HuH-7.5 (cell line): ENCODE measurements at regions not wholly inside any gene's neighbourhood (a gene's known extent, or its start where the extent isn't known, plus 50 kb on each side); places are given as distances from the start of the nearest gene placed in this dataset.

Source experiments
- DNase-seq: peaks from one replicate; pipeline ENCODE4 v3.0.0; 2011; ENCODE audit warnings: low spot score

DNA sequence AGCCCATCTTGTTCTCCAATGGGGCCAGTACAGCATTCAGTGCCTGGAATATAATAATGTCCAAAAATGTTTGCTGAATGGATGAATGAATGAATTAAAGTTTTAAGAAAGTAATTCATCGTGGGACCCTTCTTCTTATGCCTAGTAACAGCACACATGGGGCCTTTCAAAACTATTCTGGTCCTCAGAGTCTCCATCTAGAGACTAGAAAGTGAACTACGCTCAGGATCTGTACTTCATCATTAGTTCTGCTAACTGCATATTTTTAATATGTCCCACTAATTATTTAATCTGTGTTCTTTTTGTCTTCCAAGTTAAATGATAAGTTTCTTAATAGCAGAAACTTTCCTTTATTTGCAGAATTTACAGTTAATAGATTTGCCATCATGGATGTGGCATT lies 172.5 kb downstream of the SMAD2 start:
- DNase-seq, result no peak

DNA sequence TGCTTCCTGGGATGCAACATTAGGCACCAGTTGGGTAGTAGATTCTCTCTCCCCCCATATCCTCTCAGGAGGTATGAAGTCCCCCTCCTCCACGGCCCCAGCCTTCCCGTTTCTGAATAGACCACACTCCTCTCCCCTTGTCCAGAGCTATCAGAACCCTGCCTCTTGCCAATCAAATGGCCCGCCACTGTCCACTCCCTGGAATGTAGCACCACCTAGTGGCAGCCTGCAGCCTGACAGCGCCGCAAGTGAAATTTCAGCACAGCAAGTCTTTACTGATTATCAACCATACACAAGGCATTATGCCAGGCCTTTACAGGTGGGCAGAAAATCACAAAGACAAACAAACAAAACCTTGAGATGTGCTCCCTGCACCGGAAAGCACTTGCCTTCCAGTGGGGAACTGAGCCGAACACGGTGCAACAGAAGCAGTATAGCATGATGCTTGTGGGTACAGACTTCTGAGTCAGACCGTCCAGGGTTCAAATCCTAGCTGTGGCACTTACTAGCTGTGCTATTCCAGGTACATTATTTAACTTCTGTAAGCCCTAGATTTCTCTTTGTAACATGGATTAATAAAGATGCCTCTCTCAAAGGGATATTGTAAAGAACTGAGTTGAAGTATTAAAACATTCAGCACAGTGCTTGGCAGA lies 174.0 kb downstream of the SMAD2 start:
- peak; percentile 30 for DNase-seq

DNA sequence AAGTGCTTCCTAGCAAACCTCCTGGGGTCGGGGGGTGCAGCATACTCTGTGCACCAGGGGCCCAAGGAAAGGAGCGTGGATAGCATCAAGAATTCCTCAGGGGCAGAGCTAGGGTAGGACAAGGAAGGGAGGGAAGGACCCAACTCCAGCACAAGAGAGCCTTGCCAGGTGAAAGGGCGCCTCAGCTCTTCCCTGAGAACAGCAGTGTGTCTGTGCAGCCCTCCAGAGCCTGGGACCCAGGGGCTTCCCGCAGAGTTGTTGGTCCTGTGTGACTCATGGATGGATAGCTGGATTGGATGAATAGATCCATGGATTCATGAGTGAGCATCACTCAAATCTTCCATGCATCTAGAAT lies 175.4 kb downstream of the SMAD2 start:
- DNase-seq, result no peak

DNA sequence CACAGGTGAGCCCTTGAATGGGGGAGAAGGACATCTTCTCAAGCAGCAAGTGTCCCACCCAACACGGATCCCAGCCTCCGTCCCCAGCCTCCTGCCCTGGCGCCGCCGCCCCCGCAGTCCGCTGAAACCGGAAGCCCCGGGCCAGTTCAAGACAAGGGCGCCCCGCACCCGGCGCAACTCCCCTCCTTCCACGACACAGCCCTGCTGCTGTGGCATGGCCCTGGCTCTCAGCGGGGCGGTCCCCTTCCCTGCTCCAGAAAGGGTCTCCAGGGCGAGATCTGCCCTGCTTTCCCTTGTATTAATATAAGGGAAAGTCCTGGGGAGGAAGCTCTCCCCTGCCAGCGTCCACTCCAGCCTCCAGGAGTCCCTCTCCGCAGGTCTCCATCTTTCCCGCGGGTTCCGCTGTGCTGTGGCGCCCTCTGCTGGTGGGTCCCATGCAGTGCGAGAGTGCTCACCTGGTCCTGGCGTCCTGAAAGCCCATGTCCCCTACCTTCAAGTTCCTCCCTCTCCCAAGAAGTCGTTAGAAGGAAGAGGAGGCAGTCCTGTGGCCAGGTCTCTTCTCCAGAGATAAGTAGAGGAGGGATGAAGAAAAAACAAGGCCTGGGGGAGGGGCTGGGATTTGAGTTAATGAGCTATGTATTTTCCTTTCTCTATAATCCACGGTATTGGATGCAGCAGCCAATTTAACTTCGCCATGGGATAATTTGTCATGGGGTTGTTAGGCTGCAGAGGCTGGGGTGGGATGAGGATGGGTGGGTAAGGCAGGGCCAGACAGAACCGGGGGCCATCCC lies 176.0 kb downstream of the SMAD2 start:
- DNase-seq, result peak; percentile 49

DNA sequence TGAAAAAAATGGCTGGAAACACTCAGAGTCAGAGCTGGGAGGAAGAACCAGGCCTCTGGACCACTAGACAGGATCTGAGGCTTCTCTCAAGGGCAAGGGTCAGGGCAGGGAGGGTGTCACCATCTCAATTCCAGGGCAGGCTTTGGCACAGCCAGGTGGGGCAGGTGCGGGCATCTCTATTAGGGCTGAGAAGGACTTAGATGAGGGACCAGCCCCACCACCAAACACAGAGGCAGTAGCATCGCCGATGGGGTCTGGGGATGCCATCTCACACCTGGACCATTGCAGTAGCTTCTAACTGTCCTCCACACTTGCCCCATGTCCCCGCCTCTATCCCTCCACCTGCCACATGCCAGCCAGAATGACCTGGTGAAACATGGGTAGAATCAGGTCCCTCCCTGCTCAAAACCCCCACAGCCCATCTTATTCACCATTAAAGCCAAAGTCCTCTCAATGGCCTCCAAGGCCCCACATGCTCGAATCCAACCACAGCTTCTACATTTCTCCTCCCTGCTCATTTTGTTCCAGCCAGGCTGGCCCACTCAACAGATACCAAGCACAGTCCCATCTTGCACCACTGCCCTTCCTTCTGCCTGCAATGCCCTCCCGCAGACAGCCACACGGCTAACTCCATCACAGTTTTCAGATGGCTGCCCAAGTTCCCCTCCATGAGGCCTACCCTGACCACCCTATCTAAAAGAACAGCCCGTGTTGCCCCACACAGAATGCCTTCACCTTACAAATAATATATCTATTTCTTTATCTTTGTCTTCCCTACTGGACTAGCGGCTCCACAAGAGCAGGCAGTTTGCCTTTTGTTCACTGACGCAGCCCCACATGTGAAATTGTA lies 177.4 kb downstream of the SMAD2 start:
- no peak for DNase-seq

DNA sequence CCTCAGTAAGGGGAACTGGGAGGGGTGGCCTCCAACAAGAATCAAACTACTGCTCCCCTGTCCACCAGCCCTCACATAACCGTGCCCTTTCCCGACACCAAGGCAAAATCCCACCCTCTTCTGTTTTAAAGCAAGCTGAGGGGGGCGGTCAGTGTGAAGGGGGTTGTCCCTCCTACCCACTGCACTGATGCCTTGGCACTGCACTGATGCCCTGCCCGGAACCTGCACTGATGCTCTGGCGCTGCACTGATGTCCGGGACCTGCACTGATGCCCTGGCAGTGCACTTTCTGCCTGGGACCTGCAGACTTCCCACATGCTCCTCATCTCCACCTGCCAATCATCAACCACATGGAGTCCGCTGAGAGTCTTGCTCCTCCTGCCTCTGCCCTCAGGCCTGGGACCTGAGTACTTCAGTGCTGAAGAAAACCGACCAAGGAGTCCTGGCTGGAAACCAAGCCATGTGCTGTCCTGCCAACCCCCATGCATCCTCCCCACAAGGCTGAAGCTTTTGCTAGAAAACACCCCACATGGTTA lies 179.5 kb downstream of the SMAD2 start:
- DNase-seq, result no peak

DNA sequence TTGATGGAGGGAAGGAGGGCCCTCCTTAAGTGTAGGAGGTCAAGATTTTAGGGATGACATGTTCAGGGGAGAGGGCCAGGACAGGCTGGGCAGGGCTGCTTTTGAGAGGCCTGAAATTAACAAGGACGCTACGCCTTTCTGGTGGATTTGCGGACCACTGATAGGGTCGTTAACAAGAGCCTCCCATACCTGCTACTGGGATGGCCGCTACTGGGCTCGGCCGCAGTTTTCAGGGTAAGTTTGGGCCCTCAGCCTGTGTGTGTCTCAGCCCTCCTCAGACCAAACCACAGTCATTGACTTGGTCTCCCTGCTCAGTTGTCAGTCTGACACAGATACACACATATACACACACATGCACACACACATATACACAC lies 180.9 kb downstream of the SMAD2 start:
- no peak for DNase-seq

DNA sequence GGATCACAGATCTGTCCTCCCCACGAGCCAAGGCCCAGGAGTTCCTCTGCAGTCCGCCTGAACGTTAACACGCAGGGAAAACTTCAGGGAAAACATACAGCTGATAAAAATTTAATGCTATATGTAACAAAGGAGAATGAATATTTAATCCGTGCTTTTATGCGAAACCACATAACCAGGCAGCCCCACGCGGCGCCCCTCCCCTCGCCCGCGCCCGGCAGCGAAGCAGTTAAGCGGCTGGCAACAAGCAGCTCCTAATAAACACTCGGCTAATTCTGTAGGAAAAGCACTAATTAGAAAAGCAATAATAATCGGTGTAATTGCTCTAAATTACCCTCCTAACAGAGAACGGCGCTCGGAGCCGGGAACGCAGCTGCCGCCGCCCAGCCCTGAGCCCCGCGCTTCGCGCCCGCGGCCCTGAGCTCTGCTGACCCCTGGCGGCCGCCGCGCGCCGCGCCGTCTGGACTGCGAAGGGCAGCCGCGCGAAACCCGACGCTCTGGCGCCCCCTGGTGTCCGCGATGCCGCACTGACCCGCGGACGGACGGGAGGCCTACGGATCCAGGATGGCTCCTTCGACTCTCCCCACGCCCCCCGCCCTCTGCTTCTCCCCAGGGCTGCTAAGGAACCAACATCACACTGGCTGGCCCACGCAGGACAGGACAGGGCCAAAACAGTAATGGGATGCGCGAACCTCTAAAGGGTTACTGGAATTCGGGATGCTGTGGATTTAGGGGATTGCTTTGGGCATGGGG lies 181.4 kb downstream of the SMAD2 start:
- DNase-seq, result peak; percentile 61

DNA sequence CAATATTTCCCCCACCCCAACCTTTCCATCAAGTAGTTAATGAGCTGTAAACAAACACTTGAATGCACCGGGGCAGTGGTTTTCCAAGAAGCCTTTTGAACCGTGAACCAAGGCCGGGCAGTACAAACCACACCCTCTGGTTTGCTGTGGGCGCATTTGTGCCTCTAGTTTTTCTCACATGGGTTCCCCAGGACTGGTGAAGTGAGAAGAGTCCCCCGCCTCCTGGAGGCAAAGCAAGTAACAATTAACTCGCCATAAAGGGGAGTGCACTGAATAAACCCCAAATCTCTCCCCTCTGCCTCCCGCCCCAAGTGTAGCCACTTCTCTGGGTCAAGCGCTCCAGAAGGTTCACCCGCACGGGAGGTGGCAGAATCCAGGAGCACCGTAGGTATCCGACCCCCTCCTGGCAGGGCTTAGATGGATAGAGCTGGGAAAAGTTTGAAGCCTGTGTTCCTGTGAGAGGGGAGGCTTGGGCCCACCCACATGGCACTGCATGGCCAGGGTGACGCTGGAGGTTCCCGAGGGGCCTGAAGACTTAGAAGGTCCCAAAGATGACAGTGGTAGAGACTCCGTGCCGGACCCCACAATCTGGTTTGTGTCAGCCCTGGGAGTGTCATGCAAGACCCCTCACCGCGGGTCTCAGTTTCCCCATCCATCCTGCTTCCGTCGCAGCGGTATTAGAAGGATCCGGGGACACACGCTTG lies 182.2 kb downstream of the SMAD2 start:
- DNase-seq, result no peak

DNA sequence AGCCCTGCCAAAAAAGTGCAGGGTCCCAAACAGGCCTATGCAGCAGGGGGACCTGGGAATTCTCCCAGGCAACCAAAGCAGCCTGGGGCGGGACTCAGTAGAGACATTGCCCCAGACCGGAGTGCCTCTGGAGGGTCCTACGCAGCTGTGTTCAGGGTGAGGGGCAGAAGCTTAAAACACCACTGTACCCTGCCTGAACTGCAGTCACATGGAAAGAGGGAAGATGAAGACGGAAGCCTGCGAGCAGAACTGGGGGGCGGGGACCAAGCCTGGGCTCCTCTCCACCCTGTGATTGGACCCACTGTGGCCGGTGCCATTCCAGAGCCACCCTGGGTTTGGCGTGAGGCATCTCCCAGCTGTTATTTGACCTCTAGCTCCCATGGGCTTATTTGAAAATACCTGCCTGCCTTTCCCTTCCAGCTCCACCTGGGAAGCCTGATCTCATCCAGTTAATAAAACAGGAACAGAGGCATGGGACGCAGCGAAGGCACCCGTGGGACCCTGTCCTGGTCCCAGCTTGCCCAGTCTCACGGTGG lies 183.1 kb downstream of the SMAD2 start:
- no peak for DNase-seq

DNA sequence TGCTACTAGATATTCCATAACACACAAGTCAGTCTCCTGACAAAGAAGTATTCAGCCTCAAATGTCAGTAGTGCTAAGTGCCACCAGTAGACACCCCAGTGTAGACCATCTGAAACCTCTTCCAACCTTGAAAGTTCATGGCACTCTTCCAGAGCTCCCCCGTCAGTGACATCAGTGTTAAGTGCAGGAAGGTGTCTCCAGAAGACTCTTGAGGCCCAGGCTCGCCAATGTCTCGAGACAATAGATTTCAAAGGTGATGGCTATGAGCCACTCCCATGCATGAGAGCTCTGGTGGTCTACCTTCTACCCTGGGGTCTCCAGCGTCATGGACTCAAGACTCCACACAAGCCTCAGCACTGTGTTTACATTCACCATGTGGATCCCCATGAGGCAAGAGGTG lies 183.8 kb downstream of the SMAD2 start:
- DNase-seq, result no peak

DNA sequence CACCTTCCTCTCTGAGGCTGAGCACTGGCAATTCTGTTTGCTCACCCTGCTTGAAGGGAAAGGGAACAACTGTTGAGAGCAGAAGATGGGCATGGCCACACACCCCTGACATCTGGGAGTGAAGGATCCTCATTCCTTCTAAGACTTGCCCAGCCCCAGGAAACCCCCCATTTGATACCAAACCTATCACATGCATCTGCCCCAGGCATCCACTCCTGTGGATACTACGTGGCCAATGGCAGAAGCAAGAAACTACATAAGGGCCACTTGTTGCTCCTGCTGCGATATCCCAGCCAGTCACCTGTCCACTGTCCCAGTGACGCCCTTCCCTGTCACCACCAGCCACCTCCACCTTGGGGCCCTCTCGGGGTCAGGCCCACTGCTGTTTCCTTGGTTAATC lies 185.2 kb downstream of the SMAD2 start:
- DNase-seq, result no peak

DNA sequence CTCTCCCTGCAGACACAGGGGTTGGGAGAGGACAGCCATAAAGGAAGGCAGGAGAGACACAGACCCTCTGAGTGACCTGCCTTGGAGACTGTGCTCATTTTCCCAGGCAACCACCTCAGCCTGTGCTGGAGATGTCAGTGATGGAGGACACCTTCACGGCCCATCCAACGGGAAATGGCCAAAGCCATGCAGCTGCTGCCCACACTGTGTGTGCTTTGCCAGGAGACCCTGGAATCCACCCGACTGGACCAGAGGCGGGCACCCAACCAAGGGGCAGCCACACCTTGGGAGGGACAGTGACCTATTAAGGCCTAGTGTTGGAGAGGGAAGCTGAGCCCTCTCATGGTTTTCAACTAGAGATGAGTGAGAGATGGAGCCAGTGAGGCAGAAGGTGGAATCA lies 192.5 kb downstream of the SMAD2 start:
- DNase-seq, result no peak

DNA sequence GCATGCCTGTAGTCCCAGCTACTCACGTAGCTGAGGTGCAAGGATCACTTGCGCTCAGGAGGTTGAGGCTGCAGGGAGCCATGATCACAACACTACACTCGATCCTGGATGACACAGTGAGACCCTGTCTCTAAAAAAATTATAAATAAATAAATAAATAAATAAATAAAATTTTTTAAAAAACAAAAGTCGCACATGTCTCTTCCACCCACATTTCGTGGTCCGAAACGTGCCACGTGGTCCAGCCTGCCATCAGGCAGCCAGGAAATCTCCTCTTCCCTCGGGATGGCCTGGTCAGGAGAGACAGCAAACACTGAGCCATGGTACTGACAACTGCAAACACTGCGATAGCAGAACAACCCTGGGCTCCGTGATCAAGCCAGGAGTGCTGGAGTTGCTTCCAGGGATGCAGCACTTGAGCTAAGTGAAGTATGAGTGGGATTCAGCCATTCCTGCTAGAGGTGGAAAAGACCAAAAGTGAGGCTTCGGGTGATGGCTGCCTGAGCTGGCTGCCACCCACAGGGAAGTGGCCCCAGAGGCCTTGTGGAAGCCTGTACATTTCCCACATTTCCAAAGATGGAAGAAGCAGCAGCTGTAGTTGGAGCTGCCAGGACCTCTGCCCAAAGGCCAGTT lies 193.1 kb downstream of the SMAD2 start:
- no peak for DNase-seq

DNA sequence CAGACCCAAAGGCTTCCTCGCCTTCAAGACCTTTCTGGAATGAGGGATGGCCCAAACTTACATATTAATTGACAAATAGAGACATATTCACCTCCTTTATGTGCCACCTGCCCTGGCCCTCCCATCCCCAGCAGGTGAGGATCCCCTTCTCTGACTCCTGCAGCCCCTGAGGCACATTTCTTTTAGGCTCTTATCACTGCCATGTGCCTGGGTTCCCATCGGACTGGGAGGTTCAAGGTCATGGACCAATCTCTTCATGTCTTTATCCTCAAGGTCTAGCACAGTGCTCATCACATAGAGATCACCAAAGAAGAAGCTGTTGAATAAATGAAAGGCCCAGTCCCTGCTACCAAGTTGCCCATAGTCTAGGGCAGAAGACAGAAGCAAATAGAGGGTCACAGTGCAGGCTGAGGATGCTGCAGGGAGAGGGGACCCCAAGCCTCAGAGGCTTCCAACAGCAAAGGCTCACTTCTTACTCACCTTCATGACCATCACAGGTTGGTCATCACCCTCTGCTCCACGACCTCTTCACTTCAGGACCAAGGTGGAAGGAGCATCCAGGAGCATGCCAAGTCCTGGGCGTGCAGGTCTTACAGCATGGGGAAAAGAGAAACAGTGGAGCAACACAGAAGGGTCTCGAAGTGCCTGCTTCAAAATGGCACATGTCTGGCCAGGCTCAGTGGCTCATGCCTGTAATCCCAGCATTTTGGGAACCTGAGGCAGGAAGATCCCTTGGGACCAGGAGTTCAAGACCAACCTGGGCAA lies 193.9 kb downstream of the SMAD2 start:
- DNase-seq, result no peak

DNA sequence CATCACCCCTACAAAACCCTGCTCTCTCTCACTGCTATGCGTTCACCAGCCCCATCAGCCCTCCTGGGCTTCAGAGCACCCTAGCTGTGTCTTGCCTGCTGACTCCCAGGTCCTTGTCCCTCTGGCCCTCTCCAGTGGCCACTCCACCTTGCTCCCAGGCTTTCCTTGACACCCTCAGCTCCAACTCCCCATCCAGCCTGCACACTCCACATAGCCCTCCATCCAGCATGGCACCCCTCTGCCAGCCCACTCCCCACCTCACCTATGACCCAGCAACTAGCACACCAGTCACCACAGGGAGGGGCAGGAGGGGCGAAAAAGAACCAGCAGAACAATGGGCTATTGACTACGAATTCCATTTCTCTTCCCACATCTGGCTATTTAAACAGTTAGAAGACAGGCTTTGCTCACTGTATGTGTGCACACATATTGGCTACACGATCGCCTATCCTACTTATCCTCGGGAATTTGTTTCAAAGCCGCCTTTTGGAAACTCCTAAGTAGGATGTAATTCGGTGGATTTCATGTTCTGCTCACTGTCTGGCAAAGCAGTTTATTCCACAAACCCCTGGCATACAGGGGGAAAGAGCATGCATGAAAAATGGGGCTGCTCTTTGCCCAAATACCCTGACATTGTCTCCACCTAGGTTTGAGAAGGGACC lies 195.3 kb downstream of the SMAD2 start:
- no peak for DNase-seq

DNA sequence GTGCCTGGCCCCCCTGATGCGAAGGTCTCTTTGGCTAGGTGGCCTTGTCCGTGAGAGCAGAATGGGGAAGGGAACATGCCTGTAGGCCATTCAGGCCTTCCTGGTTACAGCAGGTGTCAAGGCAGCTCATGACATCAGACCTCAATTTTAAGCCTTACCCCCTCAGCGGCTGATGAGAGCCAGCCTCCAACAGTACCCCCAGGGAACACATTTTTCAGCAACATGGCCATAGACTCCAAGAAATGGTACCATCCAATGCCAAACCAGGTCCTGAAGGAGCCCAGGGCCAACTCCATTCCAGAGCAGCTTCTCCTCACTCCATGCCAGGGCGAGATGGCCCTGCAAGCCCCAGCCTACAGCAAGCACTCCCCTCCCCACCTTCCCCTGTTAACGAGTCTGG lies 199.2 kb downstream of the SMAD2 start:
- DNase-seq, result no peak

DNA sequence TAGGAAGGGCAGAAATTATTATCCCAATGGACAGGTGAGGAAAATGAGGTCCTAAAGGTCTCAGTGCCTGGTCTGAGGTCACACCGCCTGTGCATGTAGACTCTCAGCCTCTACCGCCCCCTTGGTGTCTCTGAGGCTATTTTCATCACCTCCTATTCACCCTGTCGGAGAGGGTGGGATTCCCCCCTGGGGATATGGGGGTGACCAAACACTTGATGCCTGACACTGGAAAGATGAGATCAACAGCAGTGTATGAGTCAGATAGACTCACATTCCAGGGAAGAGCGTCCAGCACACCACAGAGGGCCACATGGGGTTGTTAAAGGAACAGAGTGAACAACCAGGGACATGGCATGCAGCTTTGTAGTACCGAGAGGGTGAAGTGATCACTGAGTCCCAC lies 199.7 kb downstream of the SMAD2 start:
- DNase-seq, result no peak

DNA sequence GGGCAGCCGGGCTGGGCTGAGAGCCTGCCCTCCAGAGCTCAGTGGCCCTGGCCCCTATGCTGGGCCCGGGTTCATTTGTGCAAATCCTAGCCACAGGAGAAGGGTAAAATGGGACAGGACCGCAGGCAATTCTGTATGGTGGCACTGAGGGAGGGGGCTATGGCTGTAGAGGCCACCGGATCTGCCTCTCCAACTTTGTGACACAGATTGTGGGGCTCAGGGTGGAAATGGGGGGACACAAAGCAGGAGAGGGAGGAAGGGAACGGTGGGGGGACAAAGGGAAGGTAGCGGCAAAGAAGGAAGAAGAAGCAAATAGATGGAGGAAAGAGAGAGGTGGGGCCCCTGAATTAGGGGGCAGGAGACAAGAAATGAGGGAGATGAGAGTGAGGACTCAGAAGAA lies 201.1 kb downstream of the SMAD2 start:
- DNase-seq, result no peak
